Hepatocyte (in vitro differentiated cells): ENCODE measurements at regions not wholly inside any gene's neighbourhood (a gene's known extent, or its start where the extent isn't known, plus 50 kb on each side); places are given as distances from the start of the nearest gene placed in this dataset.

Experiments
- DNase-seq: peaks from one replicate; pipeline ENCODE4 v3.0.0-alpha.2; 2016; ENCODE audit warnings: low spot score
- H2AFZ ChIP-seq: fragments of 200-600 bp; sonication (generic); 2 replicates; pipeline ENCODE4 v1.6.0; 2016; ENCODE audit warnings: antibody characterized with exemption, mild to moderate bottlenecking
- H3K27ac ChIP-seq: fragments of 200-600 bp; sonication (generic); 2 replicates; pipeline ENCODE4 v1.5.1; 2016; ENCODE audit warnings: mild to moderate bottlenecking
- H3K27me3 ChIP-seq: fragments of 200-600 bp; sonication (generic); 2 replicates; pipeline ENCODE4 v1.6.1; 2016
- H3K36me3 ChIP-seq: fragments of 200-600 bp; sonication (generic); replicated peaks from 2 replicates; pipeline ENCODE4 v1.5.1; 2016; ENCODE audit warnings: low read depth; ENCODE audit not compliant: insufficient read depth
- H3K4me1 ChIP-seq: fragments of 200-600 bp; sonication (generic); 2 replicates; pipeline ENCODE4 v1.5.1; 2016; ENCODE audit warnings: mild to moderate bottlenecking, moderate library complexity; ENCODE audit not compliant: insufficient read depth
- H3K4me2 ChIP-seq: fragments of 200-600 bp; sonication (generic); 2 replicates; pipeline ENCODE4 v1.6.0; 2016
- H3K4me3 ChIP-seq: fragments of 200-600 bp; sonication (generic); 2 replicates; pipeline ENCODE4 v1.5.1; 2016; ENCODE audit warnings: mild to moderate bottlenecking
- H3K79me2 ChIP-seq: fragments of 200-600 bp; sonication (generic); 2 replicates; pipeline ENCODE4 v1.6.0; 2017; ENCODE audit warnings: mild to moderate bottlenecking
- H3K9me2 ChIP-seq: fragments of 200-600 bp; sonication (generic); replicated peaks from 2 replicates; pipeline ENCODE4 v1.6.0; 2017; ENCODE audit warnings: mild to moderate bottlenecking; ENCODE audit not compliant: insufficient read depth
- H3K9me3 ChIP-seq: fragments of 200-600 bp; sonication (generic); 2 replicates; pipeline ENCODE4 v1.5.1; 2016; ENCODE audit warnings: low read depth, mild to moderate bottlenecking
- H4K20me1 ChIP-seq: fragments of 200-600 bp; sonication (generic); 2 replicates; pipeline ENCODE4 v1.6.0; 2016; ENCODE audit warnings: mild to moderate bottlenecking; ENCODE audit not compliant: insufficient read depth, poor library complexity, severe bottlenecking
- EZH2 ChIP-seq: fragments of 200-600 bp; sonication (generic); IDR thresholded peaks from 2 replicates; pipeline ENCODE4 v1.6.1; 2016; ENCODE audit warnings: antibody characterized with exemption, mild to moderate bottlenecking, borderline replicate concordance
- EZH2phosphoT487 ChIP-seq: fragments of 200-600 bp; sonication (generic); IDR thresholded peaks from one replicate; pipeline ENCODE4 v1.6.1; 2018; ENCODE audit warnings: antibody characterized with exemption, mild to moderate bottlenecking, low read depth, moderate library complexity; ENCODE audit not compliant: unreplicated experiment, severe bottlenecking
- WGBS: methylation state at CpG from one replicate; pipeline ENCODE4 v1.1.6; 2016; ENCODE audit warnings: low lambda C conversion rate; ENCODE audit errors: missing lambda C conversion rate; 5-methylcytosine and 5-hydroxymethylcytosine counted together
- TF ChIP-seq, protein P1 (sequence below): fragments of 200-600 bp; sonication (generic); IDR thresholded peaks from 2 replicates; pipeline ENCODE4 v1.5.1; 2016; ENCODE audit warnings: antibody characterized with exemption, mild to moderate bottlenecking; ENCODE audit not compliant: poor library complexity

GRCh38 chr16:80889779-80890359 lies 85.5 kb upstream of the CDYL2 start:
- Histone ChIP-seq H3K4me3 (no peak overlapping the region), H3K27me3 (no peaks in the 10 kb centered on the region), H3K9me2 (no peaks in the 10 kb centered on the region), H2AFZ (no peak overlapping the region), H3K4me2 (no peak overlapping the region), H3K27ac (no peak overlapping the region), H3K4me1 (no peaks in the 10 kb centered on the region), H3K9me3 (no peaks in the 10 kb centered on the region), H3K36me3 (no peaks in the 10 kb centered on the region), H3K79me2 (no peaks in the 10 kb centered on the region), H4K20me1 (no peaks in the 10 kb centered on the region)
- TF ChIP-seq EZH2: no peak
- TF ChIP-seq, protein P1, sequence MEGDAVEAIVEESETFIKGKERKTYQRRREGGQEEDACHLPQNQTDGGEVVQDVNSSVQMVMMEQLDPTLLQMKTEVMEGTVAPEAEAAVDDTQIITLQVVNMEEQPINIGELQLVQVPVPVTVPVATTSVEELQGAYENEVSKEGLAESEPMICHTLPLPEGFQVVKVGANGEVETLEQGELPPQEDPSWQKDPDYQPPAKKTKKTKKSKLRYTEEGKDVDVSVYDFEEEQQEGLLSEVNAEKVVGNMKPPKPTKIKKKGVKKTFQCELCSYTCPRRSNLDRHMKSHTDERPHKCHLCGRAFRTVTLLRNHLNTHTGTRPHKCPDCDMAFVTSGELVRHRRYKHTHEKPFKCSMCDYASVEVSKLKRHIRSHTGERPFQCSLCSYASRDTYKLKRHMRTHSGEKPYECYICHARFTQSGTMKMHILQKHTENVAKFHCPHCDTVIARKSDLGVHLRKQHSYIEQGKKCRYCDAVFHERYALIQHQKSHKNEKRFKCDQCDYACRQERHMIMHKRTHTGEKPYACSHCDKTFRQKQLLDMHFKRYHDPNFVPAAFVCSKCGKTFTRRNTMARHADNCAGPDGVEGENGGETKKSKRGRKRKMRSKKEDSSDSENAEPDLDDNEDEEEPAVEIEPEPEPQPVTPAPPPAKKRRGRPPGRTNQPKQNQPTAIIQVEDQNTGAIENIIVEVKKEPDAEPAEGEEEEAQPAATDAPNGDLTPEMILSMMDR: no peak
- no peak for TF ChIP-seq EZH2phosphoT487
- no peak for DNase-seq
- WGBS: 73% methylated on average over 4 of the region's 4 CpGs

DNA sequence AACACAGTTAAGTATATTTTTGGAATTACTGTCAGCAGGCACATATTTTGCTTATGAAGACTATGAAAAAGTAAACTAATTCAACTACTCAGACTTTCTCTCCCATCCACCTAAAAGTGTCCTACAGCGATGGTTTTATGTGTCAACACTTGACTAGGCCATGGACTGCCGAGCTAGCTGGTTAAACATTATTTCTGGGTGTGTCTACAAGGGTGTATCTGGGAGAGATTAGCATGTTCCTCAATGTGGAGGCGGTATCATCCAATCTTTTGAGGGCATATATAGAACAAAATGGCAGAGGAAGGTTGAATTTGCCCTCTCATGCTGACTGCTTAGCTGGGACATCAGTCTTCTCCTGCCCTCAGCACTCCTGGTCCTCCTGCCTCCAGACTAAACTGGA lies 82.7 kb upstream of the CDYL2 start:
- H3K79me2 ChIP-seq: no peaks in the 10 kb centered on the region
- no peaks in the 10 kb centered on the region for H3K9me2 ChIP-seq
- no peak overlapping the region for H2AFZ ChIP-seq
- no peak overlapping the region for H3K4me2 ChIP-seq
- no peaks in the 10 kb centered on the region for H4K20me1 ChIP-seq
- no peaks in the 10 kb centered on the region for H3K27me3 ChIP-seq
- TF ChIP-seq, protein P1: no peak
- no peak for TF ChIP-seq EZH2
- no peak for TF ChIP-seq EZH2phosphoT487
- peaks cover 3% of the 10 kb centered on the region for H3K4me1 ChIP-seq
- no peak overlapping the region for H3K4me3 ChIP-seq
- WGBS: 58% methylated on average over 3 of the region's 3 CpGs
- no peak for DNase-seq
- H3K9me3 ChIP-seq: no peaks in the 10 kb centered on the region
- H3K36me3 ChIP-seq: no peaks in the 10 kb centered on the region
- H3K27ac ChIP-seq: no peak overlapping the region

- Histone ChIP-seq H3K4me2 (no peak overlapping the region), H3K79me2 (no peaks in the 10 kb centered on the region), H3K4me3 (no peak overlapping the region), H3K27ac (no peak overlapping the region), H3K9me2 (no peaks in the 10 kb centered on the region), H2AFZ (no peak overlapping the region), H3K4me1 (peaks cover 3% of the 10 kb centered on the region), H4K20me1 (no peaks in the 10 kb centered on the region), H3K27me3 (no peaks in the 10 kb centered on the region), H3K9me3 (no peaks in the 10 kb centered on the region), H3K36me3 (no peaks in the 10 kb centered on the region)
- no peak for TF ChIP-seq EZH2
- no peak for DNase-seq
- WGBS: 95% methylated on average over 5 of the region's 5 CpGs
Measured at GRCh38 chr16:80883816-80884215, 79.4 kb upstream of the CDYL2 start.

DNA sequence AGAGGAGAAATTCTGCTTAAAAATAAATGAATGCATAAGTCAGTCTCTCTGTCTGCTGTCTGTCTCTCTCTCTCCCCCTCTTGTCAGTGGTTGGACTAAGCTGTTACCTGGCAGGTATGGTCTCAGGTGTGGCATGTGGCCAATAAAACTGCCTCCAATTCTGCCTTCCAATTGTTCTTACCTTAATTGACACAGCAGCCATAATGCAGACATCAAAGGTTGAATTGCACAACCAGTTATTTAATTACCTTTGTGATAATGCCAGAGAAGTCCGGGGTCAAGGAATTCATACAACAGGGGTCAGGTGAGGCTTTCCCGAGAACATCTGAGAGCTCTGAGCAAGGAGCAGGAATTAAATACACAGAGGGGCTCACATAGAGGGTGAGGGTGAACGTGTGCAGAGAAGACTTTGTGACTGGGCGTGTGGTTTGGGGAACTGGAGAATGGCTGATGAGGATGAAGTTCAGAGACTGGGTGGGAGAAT lies 78.8 kb upstream of the CDYL2 start:
- H3K36me3 ChIP-seq: no peaks in the 10 kb centered on the region
- no peaks in the 10 kb centered on the region for H3K9me3 ChIP-seq
- WGBS: 51% methylated on average over 4 of the region's 4 CpGs
- H2AFZ ChIP-seq: no peak overlapping the region
- H3K4me3 ChIP-seq: no peak overlapping the region
- no peaks in the 10 kb centered on the region for H3K9me2 ChIP-seq
- H3K79me2 ChIP-seq: no peaks in the 10 kb centered on the region
- DNase-seq: peak; percentile 63
- peak overlapping the region; percentile 18 for H3K27ac ChIP-seq
- H3K27me3 ChIP-seq: no peaks in the 10 kb centered on the region
- peak overlapping the region; percentile 24 for H3K4me2 ChIP-seq
- no peaks in the 10 kb centered on the region for H4K20me1 ChIP-seq
- TF ChIP-seq, protein P1: no peak
- no peak for TF ChIP-seq EZH2
- TF ChIP-seq EZH2phosphoT487: no peak
- H3K4me1 ChIP-seq: peaks cover 3% of the 10 kb centered on the region
